Mammary epithelial cell (primary cell): ENCODE measurements at regions not wholly inside any gene's neighbourhood (a gene's known extent, or its start where the extent isn't known, plus 50 kb on each side); places are given as distances from the start of the nearest gene placed in this dataset.

Source experiments
- EZH2 ChIP-seq: IDR thresholded peaks from 2 replicates; pipeline ENCODE4 v1.6.1; 2012; ENCODE audit warnings: low read length, inconsistent platforms, borderline replicate concordance
- TF ChIP-seq, protein P1 (sequence below), 2 donors: IDR thresholded peaks in 1 of 2; conservative IDR thresholded peaks in 1 of 2; 2 replicates each; pipeline ENCODE4 v1.5.1; 2011 to 2012; ENCODE audit warnings: inconsistent platforms in 2 of 2, low read length in 2 of 2, mild to moderate bottlenecking in 2 of 2, control low read depth in 1 of 2, low read depth in 1 of 2; ENCODE audit not compliant: insufficient read depth in 1 of 2; ENCODE audit errors: extremely low read depth in 1 of 2

DNA sequence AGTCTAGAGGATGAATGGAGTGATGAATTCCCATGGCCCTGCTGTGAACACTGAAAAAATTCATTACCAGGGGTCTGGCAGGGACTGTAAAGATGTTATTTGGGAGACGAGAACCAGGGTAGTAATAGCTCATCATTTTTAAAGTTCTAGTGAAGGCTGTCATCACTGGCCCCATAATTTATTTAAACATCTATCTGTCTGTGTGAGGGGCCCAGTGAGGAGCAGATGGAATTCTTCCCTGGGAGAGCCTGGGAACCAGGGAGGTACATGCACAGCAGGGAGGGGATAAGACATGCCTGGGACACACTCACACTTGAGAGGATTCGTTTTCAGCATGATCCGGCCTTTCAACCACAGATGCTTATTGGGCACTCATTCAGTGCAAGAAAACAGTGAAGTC lies 162.0 kb downstream of the PDGFRA start:
- TF ChIP-seq, protein P1, sequence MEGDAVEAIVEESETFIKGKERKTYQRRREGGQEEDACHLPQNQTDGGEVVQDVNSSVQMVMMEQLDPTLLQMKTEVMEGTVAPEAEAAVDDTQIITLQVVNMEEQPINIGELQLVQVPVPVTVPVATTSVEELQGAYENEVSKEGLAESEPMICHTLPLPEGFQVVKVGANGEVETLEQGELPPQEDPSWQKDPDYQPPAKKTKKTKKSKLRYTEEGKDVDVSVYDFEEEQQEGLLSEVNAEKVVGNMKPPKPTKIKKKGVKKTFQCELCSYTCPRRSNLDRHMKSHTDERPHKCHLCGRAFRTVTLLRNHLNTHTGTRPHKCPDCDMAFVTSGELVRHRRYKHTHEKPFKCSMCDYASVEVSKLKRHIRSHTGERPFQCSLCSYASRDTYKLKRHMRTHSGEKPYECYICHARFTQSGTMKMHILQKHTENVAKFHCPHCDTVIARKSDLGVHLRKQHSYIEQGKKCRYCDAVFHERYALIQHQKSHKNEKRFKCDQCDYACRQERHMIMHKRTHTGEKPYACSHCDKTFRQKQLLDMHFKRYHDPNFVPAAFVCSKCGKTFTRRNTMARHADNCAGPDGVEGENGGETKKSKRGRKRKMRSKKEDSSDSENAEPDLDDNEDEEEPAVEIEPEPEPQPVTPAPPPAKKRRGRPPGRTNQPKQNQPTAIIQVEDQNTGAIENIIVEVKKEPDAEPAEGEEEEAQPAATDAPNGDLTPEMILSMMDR (conservative IDR thresholded peaks at IDR 0.05 in 1 of 2, IDR thresholded peaks at IDR 0.05 in 1 of 2; ENCODE audit: extremely low read depth in 1 of 2, insufficient read depth in 1 of 2, low read depth in 1 of 2, low read length in 2 of 2): no peak
- TF ChIP-seq EZH2: no peak
